Neuron (in vitro differentiated cells): ENCODE measurements at regions not wholly inside any gene's neighbourhood (a gene's known extent, or its start where the extent isn't known, plus 50 kb on each side); places are given as distances from the start of the nearest gene placed in this dataset.

Source experiments
- H2AFZ ChIP-seq: one replicate; pipeline ENCODE4 v1.6.1; 2013; ENCODE audit warnings: low read depth, mild to moderate bottlenecking, inconsistent platforms, low read length, moderate library complexity
- H3K27me3 ChIP-seq: one replicate; pipeline ENCODE4 v1.6.1; 2013; ENCODE audit warnings: low read length; ENCODE audit not compliant: insufficient read depth
- H3K36me3 ChIP-seq: one replicate; pipeline ENCODE4 v1.6.1; 2013; ENCODE audit warnings: low read length; ENCODE audit not compliant: insufficient read depth
- H3K4me1 ChIP-seq: one replicate; pipeline ENCODE4 v1.6.1; 2013; ENCODE audit warnings: low read length; ENCODE audit not compliant: insufficient read depth
- H3K4me3 ChIP-seq: 2 replicates; pipeline ENCODE4 v1.5.1; 2013; ENCODE audit warnings: mild to moderate bottlenecking, low read length, moderate library complexity
- H3K9me3 ChIP-seq: one replicate; pipeline ENCODE4 v1.6.1; 2013; ENCODE audit warnings: low read length

DNA sequence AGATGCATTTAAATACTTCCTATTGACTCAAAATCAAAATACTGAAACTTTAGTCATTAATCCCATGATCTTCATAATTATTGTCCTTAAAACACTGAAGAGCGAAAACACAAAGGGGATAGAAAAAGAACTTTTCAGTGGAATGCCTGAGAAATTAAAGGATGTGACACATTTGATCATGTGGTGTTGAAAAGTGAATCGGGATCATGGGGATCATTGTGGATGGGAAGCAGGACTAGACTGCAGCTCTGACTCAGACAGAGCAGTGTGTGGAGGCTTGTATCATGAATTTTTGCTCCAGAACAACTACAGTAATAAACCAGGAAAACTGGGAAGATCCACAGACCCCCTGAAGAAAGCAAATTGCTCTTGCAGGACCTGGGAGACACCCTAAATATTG is 161.1 kb upstream of the CXADR start:
- H2AFZ ChIP-seq: no peak overlapping the region
- no peaks in the 10 kb centered on the region for H3K27me3 ChIP-seq
- no peaks in the 10 kb centered on the region for H3K9me3 ChIP-seq
- no peak overlapping the region for H3K4me3 ChIP-seq
- H3K36me3 ChIP-seq: no peaks in the 10 kb centered on the region
- H3K4me1 ChIP-seq: no peaks in the 10 kb centered on the region

- H3K4me1 ChIP-seq: no peaks in the 10 kb centered on the region
- H3K27me3 ChIP-seq: no peaks in the 10 kb centered on the region
- H3K9me3 ChIP-seq: no peaks in the 10 kb centered on the region
- no peak overlapping the region for H2AFZ ChIP-seq
- no peak overlapping the region for H3K4me3 ChIP-seq
- H3K36me3 ChIP-seq: no peaks in the 10 kb centered on the region
Observed at GRCh38 chr21:17352996-17353655, 159.7 kb upstream of the CXADR start.

DNA sequence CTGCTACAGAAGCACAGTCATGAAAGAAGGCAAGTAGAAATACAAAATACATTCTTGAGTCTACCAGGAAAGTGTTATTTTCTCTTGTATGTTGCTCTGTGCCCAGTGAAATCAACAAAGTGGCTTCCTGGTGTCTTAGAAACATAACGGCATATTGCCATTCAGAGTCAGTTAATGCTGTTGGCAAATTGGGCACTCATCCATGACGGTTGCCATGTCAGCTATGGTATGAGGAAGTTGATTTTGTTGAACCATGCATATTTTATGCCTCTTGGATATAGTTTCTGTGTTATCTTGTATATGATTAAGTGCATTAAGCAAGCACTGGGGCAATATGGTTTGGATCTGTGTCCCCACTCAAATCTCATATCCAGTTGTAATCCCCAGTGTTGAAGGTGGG is 153.1 kb upstream of the CXADR start:
- Histone ChIP-seq H2AFZ (no peak overlapping the region), H3K4me1 (no peaks in the 10 kb centered on the region), H3K4me3 (no peak overlapping the region), H3K9me3 (no peaks in the 10 kb centered on the region), H3K27me3 (no peaks in the 10 kb centered on the region), H3K36me3 (no peaks in the 10 kb centered on the region)

GRCh38 chr21:17368748-17369363 is 144.0 kb upstream of the CXADR start:
- Histone ChIP-seq H3K27me3 (no peaks in the 10 kb centered on the region), H3K4me3 (no peak overlapping the region), H3K36me3 (no peaks in the 10 kb centered on the region), H3K4me1 (peaks cover 7% of the 10 kb centered on the region), H3K9me3 (no peaks in the 10 kb centered on the region), H2AFZ (no peak overlapping the region)

GRCh38 chr21:17370263-17370662 is 142.6 kb upstream of the CXADR start:
- no peaks in the 10 kb centered on the region for H3K27me3 ChIP-seq
- no peaks in the 10 kb centered on the region for H3K9me3 ChIP-seq
- H2AFZ ChIP-seq: no peak overlapping the region
- H3K4me1 ChIP-seq: peaks cover 7% of the 10 kb centered on the region
- H3K36me3 ChIP-seq: no peaks in the 10 kb centered on the region
- no peak overlapping the region for H3K4me3 ChIP-seq

DNA sequence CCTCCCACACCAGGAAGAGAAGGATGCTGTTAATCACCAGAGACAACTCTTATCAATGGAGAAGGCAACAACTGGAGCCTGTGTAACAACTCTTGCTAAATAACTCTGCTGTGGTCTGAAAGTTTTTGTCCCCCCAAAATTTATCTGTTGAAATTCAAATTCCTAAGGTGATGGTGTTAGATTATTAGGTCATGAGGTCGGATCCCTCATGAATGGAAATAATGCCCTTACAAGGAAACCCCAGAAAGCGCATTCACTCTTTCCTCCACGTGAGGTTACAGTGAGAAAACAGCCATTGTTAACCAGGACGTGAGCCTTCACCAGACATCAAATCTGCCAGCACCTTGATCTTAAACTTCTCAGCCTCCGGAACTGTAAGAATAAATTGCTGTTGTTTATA is 141.9 kb upstream of the CXADR start:
- H3K27me3 ChIP-seq: no peaks in the 10 kb centered on the region
- no peak overlapping the region for H2AFZ ChIP-seq
- H3K36me3 ChIP-seq: no peaks in the 10 kb centered on the region
- H3K9me3 ChIP-seq: no peaks in the 10 kb centered on the region
- H3K4me1 ChIP-seq: peaks cover 7% of the 10 kb centered on the region
- no peak overlapping the region for H3K4me3 ChIP-seq

- Histone ChIP-seq H3K27me3 (no peaks in the 10 kb centered on the region), H3K9me3 (no peaks in the 10 kb centered on the region), H2AFZ (no peak overlapping the region), H3K4me1 (peaks cover 7% of the 10 kb centered on the region), H3K4me3 (no peak overlapping the region), H3K36me3 (no peaks in the 10 kb centered on the region)
Observed at GRCh38 chr21:17371450-17371849, 141.4 kb upstream of the CXADR start.

DNA sequence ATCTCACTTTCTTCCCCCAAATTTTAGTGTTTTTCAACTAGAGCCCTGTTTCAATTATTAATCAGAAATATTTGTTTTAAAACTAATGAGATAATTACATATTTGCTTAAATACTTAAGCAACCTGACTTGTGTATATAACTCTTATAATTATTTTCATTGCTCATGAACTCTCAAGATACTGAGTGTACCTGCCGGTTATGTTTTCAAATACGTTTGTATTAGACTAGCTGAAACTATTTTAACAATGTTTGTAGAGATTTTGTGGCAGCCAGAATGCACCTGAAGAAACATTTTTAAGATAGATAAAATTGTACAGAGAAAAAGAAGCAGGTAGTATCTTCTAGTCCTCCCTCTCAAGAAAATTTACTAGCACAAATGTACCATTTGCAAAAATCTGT is 140.6 kb upstream of the CXADR start:
- Histone ChIP-seq H3K36me3 (no peaks in the 10 kb centered on the region), H2AFZ (no peak overlapping the region), H3K4me3 (no peak overlapping the region), H3K9me3 (no peaks in the 10 kb centered on the region), H3K4me1 (peaks cover 7% of the 10 kb centered on the region), H3K27me3 (no peaks in the 10 kb centered on the region)

GRCh38 chr21:17386498-17386897 is 126.3 kb upstream of the CXADR start:
- Histone ChIP-seq H3K27me3 (no peaks in the 10 kb centered on the region), H3K9me3 (no peaks in the 10 kb centered on the region)

DNA sequence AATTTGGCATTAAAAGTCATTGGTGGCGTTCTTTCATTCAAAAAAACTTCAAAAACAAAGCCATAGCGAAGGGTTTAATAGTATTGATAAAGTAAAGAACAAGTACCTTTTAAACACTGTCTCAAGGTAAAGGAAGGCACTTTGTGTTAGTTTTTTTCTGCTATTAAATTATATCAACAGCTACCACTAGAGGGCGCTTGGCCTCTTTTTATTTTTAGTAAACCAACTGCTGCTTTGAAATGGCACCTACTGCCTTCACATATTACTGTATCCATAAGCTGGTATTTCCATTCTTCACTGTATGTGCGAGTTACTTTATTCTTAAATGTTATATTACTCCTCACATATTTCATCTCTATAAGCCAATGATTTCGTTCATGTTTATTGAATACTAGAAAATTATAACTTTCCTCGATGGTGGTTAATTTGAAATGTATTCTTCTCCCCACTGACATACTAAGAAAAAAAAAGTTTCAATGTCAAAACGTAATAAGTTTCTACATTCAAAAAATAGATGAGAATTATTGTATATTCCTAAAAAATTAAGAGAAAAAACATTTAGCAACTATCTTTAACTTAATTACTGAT is 125.7 kb upstream of the CXADR start:
- Histone ChIP-seq H3K4me3 (no peak overlapping the region), H2AFZ (no peak overlapping the region), H3K4me1 (no peaks in the 10 kb centered on the region), H3K27me3 (no peaks in the 10 kb centered on the region), H3K36me3 (no peaks in the 10 kb centered on the region), H3K9me3 (no peaks in the 10 kb centered on the region)

More at GRCh38 chr21:17386498-17386897, 126.3 kb upstream of the CXADR start:
- Histone ChIP-seq H3K4me3 (no peak overlapping the region), H3K36me3 (no peaks in the 10 kb centered on the region), H3K4me1 (no peaks in the 10 kb centered on the region), H2AFZ (no peak overlapping the region)

GRCh38 chr21:17388226-17388625 is 124.6 kb upstream of the CXADR start:
- Histone ChIP-seq H3K4me1 (no peaks in the 10 kb centered on the region), H3K36me3 (no peaks in the 10 kb centered on the region), H3K4me3 (no peak overlapping the region), H3K27me3 (no peaks in the 10 kb centered on the region), H3K9me3 (no peaks in the 10 kb centered on the region), H2AFZ (no peak overlapping the region)

GRCh38 chr21:17389311-17389710 is 123.5 kb upstream of the CXADR start:
- H3K4me1 ChIP-seq: peaks cover 7% of the 10 kb centered on the region
- no peaks in the 10 kb centered on the region for H3K9me3 ChIP-seq
- no peak overlapping the region for H3K4me3 ChIP-seq
- no peak overlapping the region for H2AFZ ChIP-seq
- H3K27me3 ChIP-seq: no peaks in the 10 kb centered on the region
- no peaks in the 10 kb centered on the region for H3K36me3 ChIP-seq

DNA sequence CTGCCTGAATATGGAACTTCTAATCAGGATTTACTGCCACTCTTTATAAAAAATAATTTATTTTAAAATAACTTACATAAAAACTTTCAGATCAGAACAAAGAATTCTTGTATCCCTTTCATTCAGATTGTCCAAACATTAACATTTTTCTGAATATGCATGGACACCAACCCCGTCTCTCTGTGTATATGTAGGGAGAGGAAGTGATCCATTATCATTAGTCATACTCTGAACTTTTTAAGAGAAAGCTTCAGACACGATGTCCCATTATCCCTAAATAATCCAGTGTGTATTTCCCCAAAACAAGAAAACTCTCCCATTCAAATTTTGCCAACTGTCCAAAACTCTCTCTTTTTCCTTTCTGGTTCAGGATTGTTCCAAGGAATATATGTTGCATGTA is 122.3 kb upstream of the CXADR start:
- Histone ChIP-seq H3K4me1 (peaks cover 7% of the 10 kb centered on the region), H3K9me3 (no peaks in the 10 kb centered on the region), H3K27me3 (no peaks in the 10 kb centered on the region), H2AFZ (no peak overlapping the region), H3K4me3 (no peak overlapping the region), H3K36me3 (no peaks in the 10 kb centered on the region)
